ENCODE measurements at regions not wholly inside any gene's neighbourhood (a gene's known extent, or its start where the extent isn't known, plus 50 kb on each side); places are given as distances from the start of the nearest gene placed in this dataset.

GRCh38 chr2:6556755-6557154 lies 309.0 kb downstream of the CMPK2 start:
- Mint-ChIP-seq H3K36me3 (peaks cover 62% of the 10 kb centered on the region), H3K4me3 (no peak overlapping the region), H3K9me3 (peaks cover 80% of the 10 kb centered on the region), H3K27ac (no peak overlapping the region), H3K4me1 (no peaks in the 10 kb centered on the region), H3K27me3 (ENCODE audit: low read depth) (no peaks in the 10 kb centered on the region; the same call in 1 of the 2 replicates)
- ATAC-seq, result no peak
- no peak for TF ChIP-seq RELA (CRISPR knock-in tag; IDR thresholded peaks at IDR 0.05; ENCODE audit: borderline replicate concordance)
- no peak for TF ChIP-seq RORB (CRISPR knock-in tag; IDR thresholded peaks at IDR 0.05)
- TF ChIP-seq CTCF (IDR thresholded peaks at IDR 0.05), result no peak
- no peak for TF ChIP-seq ATF6 (CRISPR knock-in tag; IDR thresholded peaks at IDR 0.05)
- TF ChIP-seq FOXP1 (CRISPR knock-in tag; IDR thresholded peaks at IDR 0.05; ENCODE audit: borderline replicate concordance), result no peak
- no peak for TF ChIP-seq JUN (CRISPR knock-in tag; IDR thresholded peaks at IDR 0.05)
- no peak for TF ChIP-seq SMAD3 (CRISPR knock-in tag; IDR thresholded peaks at IDR 0.05; ENCODE audit: borderline replicate concordance)
- TF ChIP-seq SOX15 (CRISPR knock-in tag; IDR thresholded peaks at IDR 0.05), result no peak
- TF ChIP-seq STAT6 (CRISPR knock-in tag; conservative IDR thresholded peaks at IDR 0.05; ENCODE audit: low read depth), result no peak
- no peak for TF ChIP-seq CREM (CRISPR knock-in tag; IDR thresholded peaks at IDR 0.05)
- no peak for TF ChIP-seq CREB1 (CRISPR knock-in tag; IDR thresholded peaks at IDR 0.05)
- TF ChIP-seq HMGA2 (CRISPR knock-in tag; IDR thresholded peaks at IDR 0.05), result no peak
- TF ChIP-seq ZNF423 (CRISPR knock-in tag; IDR thresholded peaks at IDR 0.05), result no peak
- no peak for TF ChIP-seq SP1 (CRISPR knock-in tag; conservative IDR thresholded peaks at IDR 0.05)
- ChIA-PET CTCF (no interaction called here), POLR2A (no interaction called here)
- DNase-seq (ENCODE audit: low spot score), result no peak

GRCh38 chr2:6557737-6558136 lies 308.0 kb downstream of the CMPK2 start:
- no peaks in the 10 kb centered on the region; the same call in 1 of the 2 replicates for H3K27me3 Mint-ChIP-seq (ENCODE audit: low read depth)
- H3K36me3 Mint-ChIP-seq, result peaks cover 62% of the 10 kb centered on the region
- ATAC-seq, result no peak
- H3K4me3 Mint-ChIP-seq, result no peak overlapping the region
- TF ChIP-seq ZNF121 (CRISPR knock-in tag; IDR thresholded peaks at IDR 0.05), result no peak
- TF ChIP-seq ATF2 (CRISPR knock-in tag; IDR thresholded peaks at IDR 0.05; ENCODE audit: borderline replicate concordance, low read depth), result no peak
- TF ChIP-seq GTF2I (CRISPR knock-in tag; conservative IDR thresholded peaks at IDR 0.05), result no peak
- ChIA-PET CTCF (no interaction called here), POLR2A (no interaction called here)
- H3K9me3 Mint-ChIP-seq, result peaks cover 80% of the 10 kb centered on the region
- H3K4me1 Mint-ChIP-seq, result no peaks in the 10 kb centered on the region
- no peak for DNase-seq (ENCODE audit: low spot score)
- no peak overlapping the region for H3K27ac Mint-ChIP-seq

GRCh38 chr2:6562771-6563170 lies 302.9 kb downstream of the CMPK2 start:
- ChIA-PET POLR2A (no interaction called here), CTCF (no interaction called here)
- Mint-ChIP-seq H3K27me3 (ENCODE audit: low read depth) (peaks cover 2% of the 10 kb centered on the region), H3K9me3 (peaks cover 75% of the 10 kb centered on the region), H3K4me1 (no peaks in the 10 kb centered on the region), H3K27ac (no peak overlapping the region), H3K36me3 (peaks cover 55% of the 10 kb centered on the region), H3K4me3 (no peak overlapping the region)
- ATAC-seq (no peak), DNase-seq (ENCODE audit: low spot score) (no peak)
- TF ChIP-seq ZNF138 (CRISPR knock-in tag; conservative IDR thresholded peaks at IDR 0.05) (no peak), JUN (CRISPR knock-in tag; IDR thresholded peaks at IDR 0.05) (no peak), ESRRA (CRISPR knock-in tag; IDR thresholded peaks at IDR 0.05; ENCODE audit: borderline replicate concordance) (no peak), AR (CRISPR knock-in tag; IDR thresholded peaks at IDR 0.05) (no peak), ATF6 (CRISPR knock-in tag; IDR thresholded peaks at IDR 0.05) (no peak)

All from WTC11 (cell line).